ENCODE measurements at regions not wholly inside any gene's neighbourhood (a gene's known extent, or its start where the extent isn't known, plus 50 kb on each side); places are given as distances from the start of the nearest gene placed in this dataset.

DNA sequence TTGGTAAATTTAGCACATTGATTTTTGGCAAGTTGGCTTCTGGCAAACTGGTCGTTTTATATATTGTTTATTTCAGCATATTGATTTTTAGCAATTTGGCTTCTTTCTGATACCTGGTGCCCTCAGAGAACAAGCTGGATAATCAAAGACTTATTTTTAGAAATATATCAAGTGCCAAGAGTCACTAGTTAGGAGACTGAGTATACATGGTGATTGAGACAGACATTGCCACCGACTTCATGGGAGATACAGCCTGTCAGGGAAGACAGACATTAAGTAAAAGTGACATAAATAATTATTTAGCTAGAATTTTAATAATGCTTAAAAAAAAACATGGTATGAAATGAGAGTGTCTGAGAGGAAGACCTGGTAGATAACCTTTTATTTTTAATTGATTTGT, 242.3 kb upstream of the MTNR1B start:
- H3K4me1 ChIP-seq (ENCODE audit: control insufficient read depth in 1 of 2, insufficient read depth in 2 of 2, low read depth in 1 of 2, low read length in 1 of 2) = no peaks in the 10 kb centered on the region
- no peak overlapping the region for H3K27ac ChIP-seq (ENCODE audit: low read depth in 2 of 2, low read length in 1 of 2)
- no peaks in the 10 kb centered on the region for H3F3A ChIP-seq (replicated peaks; ENCODE audit: insufficient read depth)
- 67% methylated on average over 2 of the region's 2 CpGs for WGBS (ENCODE audit: low lambda C conversion rate)
- H3K36me3 ChIP-seq (replicated peaks in 1 of 2; ENCODE audit: control insufficient read depth in 1 of 2, insufficient read depth in 2 of 2, low read length in 1 of 2) = no peaks in the 10 kb centered on the region
- H3K27me3 ChIP-seq (ENCODE audit: insufficient read depth) = no peaks in the 10 kb centered on the region
- POLR2A ChIA-PET = no interaction called here
- H3K79me2 ChIP-seq (ENCODE audit: insufficient read depth) = no peaks in the 10 kb centered on the region
- H3K9me3 ChIP-seq = no peaks in the 10 kb centered on the region
- TF ChIP-seq, protein P1, sequence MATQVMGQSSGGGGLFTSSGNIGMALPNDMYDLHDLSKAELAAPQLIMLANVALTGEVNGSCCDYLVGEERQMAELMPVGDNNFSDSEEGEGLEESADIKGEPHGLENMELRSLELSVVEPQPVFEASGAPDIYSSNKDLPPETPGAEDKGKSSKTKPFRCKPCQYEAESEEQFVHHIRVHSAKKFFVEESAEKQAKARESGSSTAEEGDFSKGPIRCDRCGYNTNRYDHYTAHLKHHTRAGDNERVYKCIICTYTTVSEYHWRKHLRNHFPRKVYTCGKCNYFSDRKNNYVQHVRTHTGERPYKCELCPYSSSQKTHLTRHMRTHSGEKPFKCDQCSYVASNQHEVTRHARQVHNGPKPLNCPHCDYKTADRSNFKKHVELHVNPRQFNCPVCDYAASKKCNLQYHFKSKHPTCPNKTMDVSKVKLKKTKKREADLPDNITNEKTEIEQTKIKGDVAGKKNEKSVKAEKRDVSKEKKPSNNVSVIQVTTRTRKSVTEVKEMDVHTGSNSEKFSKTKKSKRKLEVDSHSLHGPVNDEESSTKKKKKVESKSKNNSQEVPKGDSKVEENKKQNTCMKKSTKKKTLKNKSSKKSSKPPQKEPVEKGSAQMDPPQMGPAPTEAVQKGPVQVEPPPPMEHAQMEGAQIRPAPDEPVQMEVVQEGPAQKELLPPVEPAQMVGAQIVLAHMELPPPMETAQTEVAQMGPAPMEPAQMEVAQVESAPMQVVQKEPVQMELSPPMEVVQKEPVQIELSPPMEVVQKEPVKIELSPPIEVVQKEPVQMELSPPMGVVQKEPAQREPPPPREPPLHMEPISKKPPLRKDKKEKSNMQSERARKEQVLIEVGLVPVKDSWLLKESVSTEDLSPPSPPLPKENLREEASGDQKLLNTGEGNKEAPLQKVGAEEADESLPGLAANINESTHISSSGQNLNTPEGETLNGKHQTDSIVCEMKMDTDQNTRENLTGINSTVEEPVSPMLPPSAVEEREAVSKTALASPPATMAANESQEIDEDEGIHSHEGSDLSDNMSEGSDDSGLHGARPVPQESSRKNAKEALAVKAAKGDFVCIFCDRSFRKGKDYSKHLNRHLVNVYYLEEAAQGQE (IDR thresholded peaks at IDR 0.05; ENCODE audit: low read depth, low read length) = no peak
- no peak for TF ChIP-seq SMC3 (IDR thresholded peaks at IDR 0.05; ENCODE audit: low read depth, low read length)
- no peak for TF ChIP-seq NRF1 (IDR thresholded peaks at IDR 0.05; ENCODE audit: low read depth, low read length)
- no peak for TF ChIP-seq TAF1 (IDR thresholded peaks at IDR 0.05; ENCODE audit: borderline replicate concordance, low read depth, low read length)
- TF ChIP-seq RXRA (IDR thresholded peaks at IDR 0.05; ENCODE audit: borderline replicate concordance, low read depth) = no peak
- TF ChIP-seq TEAD4 (IDR thresholded peaks at IDR 0.05; ENCODE audit: borderline replicate concordance, insufficient read depth) = no peak
- TF ChIP-seq, protein P2, sequence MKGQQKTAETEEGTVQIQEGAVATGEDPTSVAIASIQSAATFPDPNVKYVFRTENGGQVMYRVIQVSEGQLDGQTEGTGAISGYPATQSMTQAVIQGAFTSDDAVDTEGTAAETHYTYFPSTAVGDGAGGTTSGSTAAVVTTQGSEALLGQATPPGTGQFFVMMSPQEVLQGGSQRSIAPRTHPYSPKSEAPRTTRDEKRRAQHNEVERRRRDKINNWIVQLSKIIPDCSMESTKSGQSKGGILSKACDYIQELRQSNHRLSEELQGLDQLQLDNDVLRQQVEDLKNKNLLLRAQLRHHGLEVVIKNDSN (IDR thresholded peaks at IDR 0.05; ENCODE audit: borderline replicate concordance, low read depth) = no peak
- TF ChIP-seq FOXM1 (IDR thresholded peaks at IDR 0.05; ENCODE audit: low read depth) = no peak
- TF ChIP-seq FOXJ3 (CRISPR knock-in tag; IDR thresholded peaks at IDR 0.05) = no peak
- no peaks in the 10 kb centered on the region for H4K20me1 ChIP-seq (ENCODE audit: insufficient read depth)
- no peaks in the 10 kb centered on the region for H3K9me2 ChIP-seq
- no peak overlapping the region for H2AFZ ChIP-seq (ENCODE audit: low read depth)
- H3K9ac ChIP-seq = no peak overlapping the region
- no peak for DNase-seq
- H3K4me2 ChIP-seq = no peak overlapping the region
- CTCF ChIA-PET = no interaction called here
- H3K4me3 ChIP-seq (ENCODE audit: low read depth in 2 of 2, low read length in 1 of 2) = no peak overlapping the region

DNA sequence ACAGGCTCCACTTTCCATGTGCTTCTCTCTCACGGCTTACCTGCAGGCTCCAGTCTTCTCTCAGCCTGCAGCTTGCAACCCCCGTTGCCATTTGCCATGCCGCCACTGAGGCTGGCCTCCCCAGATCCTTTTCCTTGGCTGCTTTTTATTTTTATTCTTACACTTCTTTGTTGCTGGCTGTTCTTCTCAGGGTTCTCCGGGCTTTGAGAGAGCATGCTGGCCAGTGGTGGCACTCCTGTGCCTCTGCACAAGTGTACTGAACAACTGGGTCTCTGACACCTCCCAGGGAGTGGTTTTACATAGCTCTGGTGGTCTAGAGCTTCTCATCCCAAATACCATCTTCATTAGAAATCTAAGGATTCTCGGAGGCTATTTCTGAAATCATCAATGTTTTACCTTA, 241.7 kb upstream of the MTNR1B start:
- CTCF ChIA-PET = no interaction called here
- TF ChIP-seq CHD2 (IDR thresholded peaks at IDR 0.05; ENCODE audit: low read length, partially characterized antibody) (no peak), MXI1 (IDR thresholded peaks at IDR 0.05; ENCODE audit: low read depth, low read length) (no peak), FOXM1 (IDR thresholded peaks at IDR 0.05; ENCODE audit: low read depth) (no peak)
- POLR2A ChIA-PET = no interaction called here
- no peak for DNase-seq
- Histone ChIP-seq H3K36me3 (replicated peaks in 1 of 2; ENCODE audit: control insufficient read depth in 1 of 2, insufficient read depth in 2 of 2, low read length in 1 of 2) (no peaks in the 10 kb centered on the region), H3K4me2 (no peak overlapping the region), H3K9me3 (no peaks in the 10 kb centered on the region), H2AFZ (ENCODE audit: low read depth) (no peak overlapping the region), H3K27ac (ENCODE audit: low read depth in 2 of 2, low read length in 1 of 2) (no peak overlapping the region), H3F3A (replicated peaks; ENCODE audit: insufficient read depth) (no peaks in the 10 kb centered on the region), H3K4me1 (ENCODE audit: control insufficient read depth in 1 of 2, insufficient read depth in 2 of 2, low read depth in 1 of 2, low read length in 1 of 2) (no peaks in the 10 kb centered on the region), H3K27me3 (ENCODE audit: insufficient read depth) (no peaks in the 10 kb centered on the region), H3K9ac (no peak overlapping the region), H3K4me3 (ENCODE audit: low read depth in 2 of 2, low read length in 1 of 2) (no peak overlapping the region), H3K9me2 (no peaks in the 10 kb centered on the region), H4K20me1 (ENCODE audit: insufficient read depth) (no peaks in the 10 kb centered on the region), H3K79me2 (ENCODE audit: insufficient read depth) (no peaks in the 10 kb centered on the region)
- WGBS (ENCODE audit: low lambda C conversion rate) = 80% methylated on average over 5 of the region's 5 CpGs

All from SK-N-SH (cell line).